ENCODE measurements at regions not wholly inside any gene's neighbourhood (a gene's known extent, or its start where the extent isn't known, plus 50 kb on each side); places are given as distances from the start of the nearest gene placed in this dataset.

DNA sequence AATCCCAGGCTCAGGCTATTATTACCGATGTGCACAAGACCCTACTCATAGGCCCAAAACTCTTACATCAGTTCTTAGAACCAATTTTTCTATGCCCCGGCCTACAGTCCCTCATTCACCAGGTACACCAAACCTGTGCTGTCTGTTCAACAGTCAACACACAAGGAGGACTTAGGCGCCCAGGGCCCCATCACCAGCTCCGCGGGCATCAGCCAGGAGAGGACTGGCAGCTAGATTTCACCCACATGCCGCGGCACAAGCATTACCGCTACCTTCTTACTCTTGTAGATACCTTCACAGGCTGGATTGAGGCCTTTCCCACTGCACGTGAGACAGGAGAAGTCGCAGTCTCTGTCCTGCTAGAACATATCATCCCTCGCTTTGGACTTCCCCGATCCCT is 962.5 kb downstream of the RPA4 start:
- no peaks in the 10 kb centered on the region for H3K4me1 ChIP-seq (ENCODE audit: control insufficient read depth, insufficient read depth, low read length)
- H3K27ac ChIP-seq (ENCODE audit: low read depth, low read length), result no peak overlapping the region
- no peaks in the 10 kb centered on the region for H3K27me3 ChIP-seq (ENCODE audit: control insufficient read depth, insufficient read depth, low read length)
- peaks cover 3% of the 10 kb centered on the region for H3K9me3 ChIP-seq (ENCODE audit: control insufficient read depth, insufficient read depth, low read length)
- no peak overlapping the region for H3K4me3 ChIP-seq (ENCODE audit: low read depth, low read length)
- H3K36me3 ChIP-seq (ENCODE audit: control insufficient read depth, insufficient read depth, low read length), result no peaks in the 10 kb centered on the region
- 94% methylated on average over 11 of the region's 12 CpGs for WGBS (ENCODE audit: insufficient coverage)
- DNase-seq (ENCODE audit: low read depth in 4 of 6, low spot score in 6 of 6), result no peak

DNA sequence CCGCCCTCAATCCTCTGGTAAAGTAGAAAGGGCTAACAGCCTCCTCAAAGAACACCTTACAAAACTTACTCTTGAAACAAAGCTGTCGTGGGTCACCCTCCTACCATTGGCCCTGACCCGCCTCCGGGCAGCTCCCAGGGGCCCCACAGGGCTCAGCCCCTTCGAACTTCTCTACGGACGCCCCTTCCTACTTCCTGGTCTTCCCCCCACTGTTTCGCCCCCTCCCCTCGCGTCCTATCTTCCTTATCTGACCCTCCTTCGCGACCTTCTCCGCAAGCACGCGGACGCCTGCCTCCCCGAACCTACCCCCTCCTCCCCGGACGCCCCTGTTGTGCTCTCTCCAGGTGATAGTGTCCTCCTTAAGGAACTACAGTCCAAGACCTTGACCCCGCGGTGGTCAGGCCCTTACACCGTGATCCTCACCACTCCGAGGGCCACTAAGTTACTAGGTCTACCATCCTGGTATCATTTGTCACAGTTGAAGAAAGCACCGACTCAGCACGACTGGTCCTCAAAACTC is 963.1 kb downstream of the RPA4 start:
- H3K9me3 ChIP-seq (ENCODE audit: control insufficient read depth, insufficient read depth, low read length), result peaks cover 3% of the 10 kb centered on the region
- WGBS (ENCODE audit: insufficient coverage), result 93% methylated on average over 24 of the region's 25 CpGs
- H3K27ac ChIP-seq (ENCODE audit: low read depth, low read length), result no peak overlapping the region
- H3K4me1 ChIP-seq (ENCODE audit: control insufficient read depth, insufficient read depth, low read length), result no peaks in the 10 kb centered on the region
- DNase-seq (ENCODE audit: low read depth in 4 of 6, low spot score in 6 of 6), result no peak
- no peaks in the 10 kb centered on the region for H3K36me3 ChIP-seq (ENCODE audit: control insufficient read depth, insufficient read depth, low read length)
- no peaks in the 10 kb centered on the region for H3K27me3 ChIP-seq (ENCODE audit: control insufficient read depth, insufficient read depth, low read length)
- no peak overlapping the region for H3K4me3 ChIP-seq (ENCODE audit: low read depth, low read length)

DNA sequence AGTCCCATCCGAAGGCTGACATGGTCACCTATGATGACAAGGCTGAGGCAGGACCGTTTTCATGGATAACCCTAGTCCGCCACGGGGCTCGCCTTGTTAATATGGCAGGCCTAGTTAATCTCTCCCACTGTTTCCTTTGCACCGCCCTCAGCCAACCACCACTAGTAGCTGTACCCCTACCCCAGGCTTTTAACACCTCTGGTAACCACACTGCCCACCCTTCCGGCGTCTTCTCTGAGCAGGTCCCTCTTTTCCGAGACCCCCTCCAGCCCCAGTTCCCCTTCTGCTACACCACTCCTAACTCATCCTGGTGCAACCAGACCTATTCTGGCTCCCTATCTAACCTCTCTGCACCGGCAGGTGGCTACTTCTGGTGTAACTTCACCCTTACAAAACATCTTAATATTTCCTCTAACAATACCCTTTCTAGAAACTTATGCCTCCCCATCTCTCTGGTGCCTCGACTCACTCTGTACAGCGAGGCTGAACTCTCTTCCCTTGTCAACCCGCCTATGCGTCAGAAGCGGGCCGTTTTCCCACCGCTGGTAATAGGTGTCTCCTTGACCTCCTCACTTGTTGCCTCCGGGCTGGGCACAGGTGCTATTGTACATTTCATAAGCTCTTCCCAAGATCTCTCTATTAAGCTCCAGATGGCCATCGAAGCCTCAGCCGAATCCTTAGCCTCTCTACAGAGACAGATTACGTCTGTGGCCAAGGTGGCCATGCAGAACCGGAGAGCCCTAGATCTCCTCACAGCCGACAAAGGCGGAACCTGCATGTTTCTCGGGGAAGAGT is 964.4 kb downstream of the RPA4 start:
- H3K36me3 ChIP-seq (ENCODE audit: control insufficient read depth, insufficient read depth, low read length), result no peaks in the 10 kb centered on the region
- H3K27ac ChIP-seq (ENCODE audit: low read depth, low read length), result no peak overlapping the region
- no peaks in the 10 kb centered on the region for H3K4me1 ChIP-seq (ENCODE audit: control insufficient read depth, insufficient read depth, low read length)
- WGBS (ENCODE audit: insufficient coverage), result 89% methylated on average over 22 of the region's 25 CpGs
- no peak for DNase-seq (ENCODE audit: low read depth in 4 of 6, low spot score in 6 of 6)
- H3K9me3 ChIP-seq (ENCODE audit: control insufficient read depth, insufficient read depth, low read length), result peaks cover 3% of the 10 kb centered on the region
- H3K4me3 ChIP-seq (ENCODE audit: low read depth, low read length), result no peak overlapping the region
- H3K27me3 ChIP-seq (ENCODE audit: control insufficient read depth, insufficient read depth, low read length), result no peaks in the 10 kb centered on the region

DNA sequence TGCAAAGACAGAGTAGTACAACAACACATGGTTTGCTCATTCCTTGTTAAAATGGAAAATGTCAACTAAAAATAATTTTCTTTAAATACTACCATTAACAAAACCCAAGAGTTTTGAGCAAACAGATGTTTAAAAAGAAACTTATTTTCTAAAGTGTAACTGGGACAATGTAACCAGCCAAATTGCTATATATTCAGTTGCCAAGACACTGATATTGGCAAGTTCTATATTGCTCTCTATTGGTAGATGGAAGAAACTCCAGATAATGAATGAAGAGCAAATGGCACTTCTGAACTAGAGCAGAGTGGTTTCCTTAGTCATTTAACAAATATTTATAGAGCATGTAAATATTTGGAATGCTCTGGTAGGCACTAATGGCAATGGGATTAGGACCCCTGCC is 966.2 kb downstream of the RPA4 start:
- Histone ChIP-seq H3K27ac (ENCODE audit: low read depth, low read length) (no peak overlapping the region), H3K9me3 (ENCODE audit: control insufficient read depth, insufficient read depth, low read length) (peaks cover 3% of the 10 kb centered on the region), H3K36me3 (ENCODE audit: control insufficient read depth, insufficient read depth, low read length) (no peaks in the 10 kb centered on the region), H3K4me1 (ENCODE audit: control insufficient read depth, insufficient read depth, low read length) (peaks cover 4% of the 10 kb centered on the region), H3K4me3 (ENCODE audit: low read depth, low read length) (no peak overlapping the region), H3K27me3 (ENCODE audit: control insufficient read depth, insufficient read depth, low read length) (no peaks in the 10 kb centered on the region)
- peak in 1 of 6 donors; percentile 43 for DNase-seq (ENCODE audit: low read depth in 4 of 6, low spot score in 6 of 6)

DNA sequence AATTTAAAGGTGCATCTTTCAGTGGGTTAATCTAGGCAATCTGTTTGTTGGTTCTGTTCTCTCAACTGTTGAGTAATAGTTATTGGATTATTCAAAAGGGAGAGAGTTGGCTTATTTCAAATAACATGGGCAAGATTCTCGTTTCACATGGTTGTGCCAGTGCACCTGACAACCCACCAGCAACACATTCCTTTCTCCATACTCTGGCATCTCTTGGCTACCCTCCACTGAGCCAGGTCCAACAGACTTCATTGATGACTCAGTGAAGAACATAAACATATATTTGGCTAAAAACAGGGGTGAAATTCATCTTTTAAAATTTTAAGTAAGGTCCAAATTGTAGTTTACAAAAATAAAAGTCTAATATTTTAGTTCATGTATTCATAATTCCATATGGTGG is 967.2 kb downstream of the RPA4 start:
- DNase-seq (ENCODE audit: low read depth in 4 of 6, low spot score in 6 of 6), result peak in 1 of 6 donors; percentile 24
- WGBS (ENCODE audit: insufficient coverage), result no CpG with 5 or more reads among the region's 1 CpG
- Histone ChIP-seq H3K9me3 (ENCODE audit: control insufficient read depth, insufficient read depth, low read length) (no peaks in the 10 kb centered on the region), H3K36me3 (ENCODE audit: control insufficient read depth, insufficient read depth, low read length) (no peaks in the 10 kb centered on the region), H3K27me3 (ENCODE audit: control insufficient read depth, insufficient read depth, low read length) (no peaks in the 10 kb centered on the region), H3K27ac (ENCODE audit: low read depth, low read length) (no peak overlapping the region), H3K4me1 (ENCODE audit: control insufficient read depth, insufficient read depth, low read length) (peaks cover 4% of the 10 kb centered on the region), H3K4me3 (ENCODE audit: low read depth, low read length) (no peak overlapping the region)

DNA sequence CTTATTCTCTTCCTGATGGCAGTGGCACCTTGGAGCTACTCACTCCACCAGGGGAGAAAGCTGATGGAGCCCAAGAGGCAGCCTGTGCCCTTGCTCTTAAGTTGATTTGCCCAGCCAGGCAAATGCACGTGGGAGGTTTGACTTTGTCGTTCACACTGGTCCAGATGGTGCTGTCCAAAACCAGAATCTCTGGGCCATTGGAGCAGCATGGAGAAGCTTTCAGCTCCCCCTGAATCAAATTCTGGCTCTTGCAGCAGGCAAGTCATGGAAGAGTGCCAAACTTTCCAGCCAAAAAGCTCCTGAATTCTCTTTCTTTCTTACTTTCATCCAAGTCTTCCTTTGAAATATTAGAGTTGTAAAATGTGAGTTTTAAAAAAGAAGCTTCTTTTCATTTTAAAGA is 970.4 kb downstream of the RPA4 start:
- H3K27ac ChIP-seq (ENCODE audit: low read depth, low read length), result no peak overlapping the region
- peak in 4 of 6 donors; percentile 20 to 90 (median 34) for DNase-seq (ENCODE audit: low read depth in 4 of 6, low spot score in 6 of 6)

DNA sequence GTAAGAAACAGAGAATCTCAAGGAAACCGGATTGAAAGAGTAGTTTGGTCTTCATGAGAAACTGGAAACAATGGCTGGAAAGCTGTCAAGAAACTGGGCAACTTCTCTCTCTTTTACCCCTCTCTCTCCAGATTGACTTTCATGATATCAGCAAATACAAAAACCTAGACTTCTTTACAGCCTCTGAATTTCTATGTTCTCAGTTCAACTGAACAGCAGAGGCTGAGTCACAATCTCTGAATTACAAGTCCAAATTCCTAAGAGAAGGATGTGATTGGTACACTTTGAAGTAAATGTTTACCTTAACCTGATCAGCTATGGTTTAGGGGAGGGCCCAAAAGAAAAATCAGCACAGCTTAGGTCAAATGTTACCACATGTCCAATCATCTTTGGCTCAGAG is 974.9 kb downstream of the RPA4 start:
- H3K27ac ChIP-seq (ENCODE audit: low read depth, low read length), result no peak overlapping the region
- peaks cover 4% of the 10 kb centered on the region for H3K4me1 ChIP-seq (ENCODE audit: control insufficient read depth, insufficient read depth, low read length)
- DNase-seq (ENCODE audit: low read depth in 4 of 6, low spot score in 6 of 6), result no peak
- no peaks in the 10 kb centered on the region for H3K27me3 ChIP-seq (ENCODE audit: control insufficient read depth, insufficient read depth, low read length)
- no peak overlapping the region for H3K4me3 ChIP-seq (ENCODE audit: low read depth, low read length)
- no peaks in the 10 kb centered on the region for H3K9me3 ChIP-seq (ENCODE audit: control insufficient read depth, insufficient read depth, low read length)
- WGBS (ENCODE audit: insufficient coverage), result no CpG with 5 or more reads among the region's 1 CpG
- H3K36me3 ChIP-seq (ENCODE audit: control insufficient read depth, insufficient read depth, low read length), result no peaks in the 10 kb centered on the region

More for the DNA sequence above, 970.4 kb downstream of the RPA4 start:
- peaks cover 4% of the 10 kb centered on the region for H3K4me1 ChIP-seq (ENCODE audit: control insufficient read depth, insufficient read depth, low read length)
- no peaks in the 10 kb centered on the region for H3K36me3 ChIP-seq (ENCODE audit: control insufficient read depth, insufficient read depth, low read length)
- WGBS (ENCODE audit: insufficient coverage), result 50% methylated on average over 2 of the region's 2 CpGs
- no peaks in the 10 kb centered on the region for H3K27me3 ChIP-seq (ENCODE audit: control insufficient read depth, insufficient read depth, low read length)
- H3K4me3 ChIP-seq (ENCODE audit: low read depth, low read length), result no peak overlapping the region
- H3K9me3 ChIP-seq (ENCODE audit: control insufficient read depth, insufficient read depth, low read length), result no peaks in the 10 kb centered on the region

DNA sequence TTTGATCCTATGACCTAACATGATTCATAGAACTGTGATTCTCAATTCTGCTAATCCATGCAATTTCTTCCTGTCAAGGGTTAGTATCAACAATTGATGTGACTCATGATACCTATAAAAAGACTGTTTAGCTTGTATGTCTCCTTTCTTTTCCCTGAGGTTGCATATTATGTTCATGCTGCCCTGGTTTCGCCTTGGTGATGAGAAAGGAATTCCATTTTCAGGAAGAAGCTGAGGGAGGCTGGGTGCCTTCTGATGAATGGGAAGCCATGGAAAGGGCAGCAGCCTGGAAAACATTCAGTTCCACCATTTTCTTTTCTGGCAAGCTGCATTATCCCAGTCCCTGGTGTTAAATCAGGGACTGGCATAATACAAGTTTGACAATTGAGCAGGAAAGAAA is 976.5 kb downstream of the RPA4 start:
- WGBS (ENCODE audit: insufficient coverage), result 0% methylated on average over 1 of the region's 1 CpG
- no peaks in the 10 kb centered on the region for H3K36me3 ChIP-seq (ENCODE audit: control insufficient read depth, insufficient read depth, low read length)
- no peak overlapping the region for H3K4me3 ChIP-seq (ENCODE audit: low read depth, low read length)
- no peaks in the 10 kb centered on the region for H3K4me1 ChIP-seq (ENCODE audit: control insufficient read depth, insufficient read depth, low read length)
- H3K27ac ChIP-seq (ENCODE audit: low read depth, low read length), result no peak overlapping the region
- H3K27me3 ChIP-seq (ENCODE audit: control insufficient read depth, insufficient read depth, low read length), result no peaks in the 10 kb centered on the region
- peak in 5 of 6 donors; percentile 36 to 84 (median 73) for DNase-seq (ENCODE audit: low read depth in 4 of 6, low spot score in 6 of 6)
- no peaks in the 10 kb centered on the region for H3K9me3 ChIP-seq (ENCODE audit: control insufficient read depth, insufficient read depth, low read length)

DNA sequence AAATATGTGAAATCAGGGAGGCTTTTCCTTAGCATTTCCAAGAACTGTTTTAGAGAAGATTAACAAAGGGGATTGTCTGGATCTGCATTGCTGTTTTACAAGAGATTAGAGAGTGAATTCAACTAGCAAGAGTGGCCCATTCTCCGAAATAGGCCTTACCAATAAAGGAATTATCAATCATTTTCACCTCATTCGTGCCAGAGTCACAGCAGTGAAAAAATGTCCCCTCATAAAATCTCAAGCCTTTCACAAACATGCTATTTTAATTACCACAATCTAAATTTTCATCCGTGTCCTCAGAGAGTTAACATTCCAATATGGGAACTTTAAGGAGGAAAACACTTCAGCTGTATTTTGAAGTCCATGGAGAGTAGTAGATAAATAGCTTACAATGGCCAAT is 979.6 kb downstream of the RPA4 start:
- H3K4me1 ChIP-seq (ENCODE audit: control insufficient read depth, insufficient read depth, low read length), result no peaks in the 10 kb centered on the region
- no peak overlapping the region for H3K4me3 ChIP-seq (ENCODE audit: low read depth, low read length)
- no peaks in the 10 kb centered on the region for H3K36me3 ChIP-seq (ENCODE audit: control insufficient read depth, insufficient read depth, low read length)
- H3K9me3 ChIP-seq (ENCODE audit: control insufficient read depth, insufficient read depth, low read length), result no peaks in the 10 kb centered on the region
- no peak for DNase-seq (ENCODE audit: low read depth in 4 of 6, low spot score in 6 of 6)
- no CpG with 5 or more reads among the region's 3 CpGs for whole genome bisulfite sequencing (ENCODE audit: insufficient coverage)
- no peaks in the 10 kb centered on the region for H3K27me3 ChIP-seq (ENCODE audit: control insufficient read depth, insufficient read depth, low read length)
- no peak overlapping the region for H3K27ac ChIP-seq (ENCODE audit: low read depth, low read length)

DNA sequence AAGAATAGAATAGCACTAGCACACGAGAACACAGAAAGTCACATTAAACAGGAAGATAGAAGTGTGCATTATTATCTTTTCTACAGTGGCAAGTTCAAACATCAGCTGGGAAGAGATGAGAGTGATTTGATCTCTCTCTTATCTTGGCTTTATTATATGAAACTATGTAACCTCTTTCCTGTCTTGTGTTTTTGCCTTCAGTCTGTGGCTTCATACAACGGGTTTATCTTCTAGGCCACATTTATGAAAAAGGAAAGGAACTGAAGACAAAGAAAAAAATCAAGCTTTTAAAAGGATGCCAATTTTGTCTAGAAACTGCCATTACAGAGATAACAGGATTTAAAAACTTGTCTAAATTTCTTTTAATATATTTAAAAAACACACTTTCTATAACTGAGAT is 983.6 kb downstream of the RPA4 start:
- Histone ChIP-seq H3K4me1 (ENCODE audit: control insufficient read depth, insufficient read depth, low read length) (no peaks in the 10 kb centered on the region), H3K27me3 (ENCODE audit: control insufficient read depth, insufficient read depth, low read length) (no peaks in the 10 kb centered on the region), H3K9me3 (ENCODE audit: control insufficient read depth, insufficient read depth, low read length) (no peaks in the 10 kb centered on the region), H3K36me3 (ENCODE audit: control insufficient read depth, insufficient read depth, low read length) (no peaks in the 10 kb centered on the region), H3K4me3 (ENCODE audit: low read depth, low read length) (no peak overlapping the region), H3K27ac (ENCODE audit: low read depth, low read length) (no peak overlapping the region)
- no CpG with 5 or more reads among the region's 2 CpGs for WGBS (ENCODE audit: insufficient coverage)
- no peak for DNase-seq (ENCODE audit: low read depth in 4 of 6, low spot score in 6 of 6)

Measured in spinal cord (tissue), 9 donors.